Endothelial cell of umbilical vein (primary cell): ENCODE measurements at regions not wholly inside any gene's neighbourhood (a gene's known extent, or its start where the extent isn't known, plus 50 kb on each side); places are given as distances from the start of the nearest gene placed in this dataset.

ENCODE experiments used
- BruUV-seq: library from RNA; stranded (reverse); fragments of 400-500 nt; replicated peaks from 2 replicates; lab custom pipeline; 2021; lab: Mats Ljungman, UMichigan
- CTCF ChIA-PET: fragments of 300-600, 350-600 bp; sonication (Branson Sonifier 250); formaldehyde crosslinking; loops from one replicate; lab custom pipeline; 2021; ENCODE audit warnings: antibody characterized with exemption, inconsistent platforms; lab: Charles Lee
- POLR2A ChIA-PET: fragments of 300-600, 350-600 bp; sonication (Branson Sonifier 250); formaldehyde crosslinking; loops from one replicate; lab custom pipeline; 2021; ENCODE audit warnings: antibody characterized with exemption, inconsistent platforms; lab: Charles Lee
- DNase-seq: peaks from one replicate; pipeline ENCODE4 v3.0.0-alpha.2; 2011; ENCODE audit warnings: low read depth, low spot score
- FAIRE-seq: peaks from 2 replicates; lab custom pipeline; 2011; peaks lifted over from hg19 to GRCh38; lab: Jason Lieb, UNC
- H2AFZ ChIP-seq: 2 replicates; pipeline ENCODE4 v1.6.0; 2012; ENCODE audit warnings: low read depth, low read length, control low read depth, inconsistent platforms
- H3K27ac ChIP-seq: 2 replicates; pipeline ENCODE4 v1.5.1; 2011; ENCODE audit warnings: low read depth, mild to moderate bottlenecking, control low read depth, low read length, moderate library complexity; ENCODE audit not compliant: insufficient read depth
- H3K27me3 ChIP-seq, 2 experiments: 2 replicates each; pipeline versions ENCODE4 v1.6.0 to v1.6.1; 2011; ENCODE audit warnings: low read length in 2 of 2, mixed read lengths in 1 of 2; ENCODE audit not compliant: control insufficient read depth in 2 of 2, insufficient read depth in 2 of 2
- H3K36me3 ChIP-seq, 2 experiments: 2 replicates in 1 of 2; 3 replicates in 1 of 2; pipeline ENCODE4 v1.5.1; 2011; ENCODE audit warnings: low read length in 2 of 2, mild to moderate bottlenecking in 1 of 2, moderate library complexity in 1 of 2; ENCODE audit not compliant: control insufficient read depth in 2 of 2, insufficient read depth in 2 of 2; ENCODE audit errors: extremely low read depth in 1 of 2
- H3K4me1 ChIP-seq: 3 replicates; pipeline ENCODE4 v1.5.1; 2011; ENCODE audit warnings: mild to moderate bottlenecking, low read length; ENCODE audit not compliant: control insufficient read depth, insufficient read depth; ENCODE audit errors: extremely low read depth
- H3K4me2 ChIP-seq: 2 replicates; pipeline ENCODE4 v1.6.1; 2011; ENCODE audit warnings: low read length, control low read depth, mixed read lengths; ENCODE audit not compliant: insufficient read depth
- H3K4me3 ChIP-seq, 3 experiments: fragments of 200-600 bp in 1 of 3; sonication (generic), shearing (Covaris generic) in 1 of 3; replicated peaks in 1 of 3; 2 replicates each; pipeline ENCODE4 v1.5.1; 2011 to 2016; ENCODE audit warnings: control low read depth in 3 of 3, low read length in 3 of 3, mild to moderate bottlenecking in 2 of 3, inconsistent platforms in 1 of 3, low read depth in 1 of 3, moderate library complexity in 1 of 3; ENCODE audit not compliant: insufficient read depth in 1 of 3
- H3K79me2 ChIP-seq: 2 replicates; pipeline ENCODE4 v1.6.0; 2012; ENCODE audit warnings: low read length, inconsistent platforms; ENCODE audit not compliant: control insufficient read depth, insufficient read depth
- H3K9ac ChIP-seq: replicated peaks from 2 replicates; pipeline ENCODE3; 2011; ENCODE audit warnings: low read length, control low read depth; ENCODE audit not compliant: insufficient read depth; ENCODE audit errors: extremely low read depth
- H3K9me1 ChIP-seq: replicated peaks from 3 replicates; pipeline ENCODE4 v1.6.0; 2011; ENCODE audit warnings: mild to moderate bottlenecking, low read length; ENCODE audit not compliant: control insufficient read depth, insufficient read depth; ENCODE audit errors: extremely low read depth
- H3K9me3 ChIP-seq: replicated peaks from 2 replicates; pipeline ENCODE4 v1.5.1; 2012; ENCODE audit warnings: low read length, inconsistent platforms; ENCODE audit not compliant: control insufficient read depth, insufficient read depth
- H4K20me1 ChIP-seq: replicated peaks from 2 replicates; pipeline ENCODE3; 2011; ENCODE audit warnings: mild to moderate bottlenecking, low read length; ENCODE audit not compliant: control insufficient read depth, insufficient read depth; ENCODE audit errors: extremely low read depth
- EZH2 ChIP-seq: IDR thresholded peaks from 2 replicates; pipeline ENCODE4 v1.6.1; 2012; ENCODE audit warnings: borderline replicate concordance, low read depth, mild to moderate bottlenecking, moderate library complexity, low read length, inconsistent platforms; ENCODE audit not compliant: severe bottlenecking
- FOS ChIP-seq: IDR thresholded peaks from 2 replicates; pipeline ENCODE4 v1.6.1; 2011; ENCODE audit warnings: mild to moderate bottlenecking, low read length, moderate library complexity, borderline replicate concordance; ENCODE audit not compliant: insufficient read depth
- GATA2 ChIP-seq: IDR thresholded peaks from 2 replicates; pipeline ENCODE4 v1.7.0; 2011; ENCODE audit warnings: low read depth, mild to moderate bottlenecking, moderate library complexity, mixed read lengths, low read length; ENCODE audit not compliant: insufficient read length, insufficient read depth
- JUN ChIP-seq: IDR thresholded peaks from 2 replicates; pipeline ENCODE4 v1.6.1; 2011; ENCODE audit warnings: borderline replicate concordance, low read depth; ENCODE audit not compliant: insufficient read length, insufficient read depth
- MYC ChIP-seq: IDR thresholded peaks from one replicate; pipeline ENCODE4 v1.6.1; 2011; ENCODE audit warnings: mild to moderate bottlenecking, low read depth, low read length
- POLR2A ChIP-seq: IDR thresholded peaks from 2 replicates; pipeline ENCODE4 v1.6.1; 2012; ENCODE audit warnings: low read depth, mild to moderate bottlenecking, control low read depth, low read length
- POLR2AphosphoS5 ChIP-seq: IDR thresholded peaks from 2 replicates; pipeline ENCODE4 v1.6.1; 2012; ENCODE audit warnings: low read depth, mild to moderate bottlenecking, control low read depth, low read length, moderate library complexity; ENCODE audit not compliant: insufficient read depth
- dilution Hi-C: fragments of 300-500 bp; cut with MboI; formaldehyde crosslinking; loops from one replicate; pipeline ENCODE4 v1.15.0; 2019; ENCODE audit warnings: low sequenced_read_pairs; ENCODE audit not compliant: extremely low pct_ligation_motif_present
- intact Hi-C: fragments of 100-400 bp; cut with micrococcal nuclease; formaldehyde crosslinking; loops from one replicate; pipeline ENCODE4 v1.10.0; 2022
- TF ChIP-seq, protein P1 (sequence below): IDR thresholded peaks from 2 replicates; pipeline ENCODE4 v1.6.1; 2011; ENCODE audit not compliant: insufficient read depth, insufficient read length
- TF ChIP-seq, protein P2 (sequence below), 2 donors: IDR thresholded peaks; 1 replicate in 1 of 2; 2 replicates in 1 of 2; pipeline ENCODE4 v1.5.1; 2011; ENCODE audit warnings: low read length in 2 of 2, mild to moderate bottlenecking in 2 of 2, moderate library complexity in 2 of 2, control low read depth in 1 of 2, inconsistent platforms in 1 of 2, low read depth in 1 of 2; ENCODE audit not compliant: insufficient read depth in 1 of 2; ENCODE audit errors: extremely low read depth in 1 of 2

DNA sequence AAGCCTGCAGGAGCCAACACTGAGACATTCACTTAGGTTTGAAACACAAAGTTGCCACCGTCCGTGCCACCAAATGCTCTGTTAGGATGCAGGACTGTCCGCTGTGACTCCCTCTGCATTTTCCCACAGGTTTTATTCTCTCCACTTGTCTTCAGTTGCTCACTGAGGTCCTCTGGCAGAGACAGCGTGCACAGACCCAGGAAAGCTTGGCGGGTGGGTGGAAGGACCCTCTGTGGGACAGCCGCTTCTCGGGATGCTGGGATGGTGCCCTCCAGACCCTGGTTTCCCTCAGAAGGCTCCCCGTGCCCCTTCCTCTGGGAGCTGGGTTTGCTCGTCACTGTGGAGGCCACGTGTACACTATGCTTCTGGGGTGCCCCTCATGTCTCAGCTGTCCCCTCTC, 733.6 kb downstream of the GALR1 start:
- FAIRE-seq (no peak), DNase-seq (no peak)
- H3K79me2 ChIP-seq, result no peaks in the 10 kb centered on the region
- H3K9me3 ChIP-seq, result peaks cover 7% of the 10 kb centered on the region
- H3K9me1 ChIP-seq, result no peaks in the 10 kb centered on the region
- H2AFZ ChIP-seq, result no peak overlapping the region
- no peaks in the 10 kb centered on the region for H3K4me1 ChIP-seq
- no peaks in the 10 kb centered on the region for H3K36me3 ChIP-seq
- dilution Hi-C loops (no loop called here), intact Hi-C loops (no loop called here)
- H3K4me3 ChIP-seq, result no peak overlapping the region
- no peak overlapping the region for H3K4me2 ChIP-seq
- no peak overlapping the region for H3K27ac ChIP-seq
- no peaks in the 10 kb centered on the region for H3K27me3 ChIP-seq
- H3K9ac ChIP-seq, result no peak overlapping the region
- POLR2A ChIA-PET, result no interaction called here
- CTCF ChIA-PET, result no interaction called here
- TF ChIP-seq POLR2AphosphoS5 (no peak), JUN (no peak), EZH2 (no peak), POLR2A (no peak), MYC (no peak), FOS (no peak), GATA2 (no peak)
- TF ChIP-seq, protein P1, sequence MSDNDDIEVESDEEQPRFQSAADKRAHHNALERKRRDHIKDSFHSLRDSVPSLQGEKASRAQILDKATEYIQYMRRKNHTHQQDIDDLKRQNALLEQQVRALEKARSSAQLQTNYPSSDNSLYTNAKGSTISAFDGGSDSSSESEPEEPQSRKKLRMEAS, result no peak
- TF ChIP-seq, protein P2, sequence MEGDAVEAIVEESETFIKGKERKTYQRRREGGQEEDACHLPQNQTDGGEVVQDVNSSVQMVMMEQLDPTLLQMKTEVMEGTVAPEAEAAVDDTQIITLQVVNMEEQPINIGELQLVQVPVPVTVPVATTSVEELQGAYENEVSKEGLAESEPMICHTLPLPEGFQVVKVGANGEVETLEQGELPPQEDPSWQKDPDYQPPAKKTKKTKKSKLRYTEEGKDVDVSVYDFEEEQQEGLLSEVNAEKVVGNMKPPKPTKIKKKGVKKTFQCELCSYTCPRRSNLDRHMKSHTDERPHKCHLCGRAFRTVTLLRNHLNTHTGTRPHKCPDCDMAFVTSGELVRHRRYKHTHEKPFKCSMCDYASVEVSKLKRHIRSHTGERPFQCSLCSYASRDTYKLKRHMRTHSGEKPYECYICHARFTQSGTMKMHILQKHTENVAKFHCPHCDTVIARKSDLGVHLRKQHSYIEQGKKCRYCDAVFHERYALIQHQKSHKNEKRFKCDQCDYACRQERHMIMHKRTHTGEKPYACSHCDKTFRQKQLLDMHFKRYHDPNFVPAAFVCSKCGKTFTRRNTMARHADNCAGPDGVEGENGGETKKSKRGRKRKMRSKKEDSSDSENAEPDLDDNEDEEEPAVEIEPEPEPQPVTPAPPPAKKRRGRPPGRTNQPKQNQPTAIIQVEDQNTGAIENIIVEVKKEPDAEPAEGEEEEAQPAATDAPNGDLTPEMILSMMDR (IDR thresholded peaks at IDR 0.05; ENCODE audit: extremely low read depth in 1 of 2, insufficient read depth in 1 of 2, low read depth in 1 of 2, low read length in 2 of 2), result no peak
- BruUV-seq, result no TSS peak
- H4K20me1 ChIP-seq, result no peaks in the 10 kb centered on the region
